GM21529 (cell line): ENCODE measurements at regions not wholly inside any gene's neighbourhood (a gene's known extent, or its start where the extent isn't known, plus 50 kb on each side); places are given as distances from the start of the nearest gene placed in this dataset.
"Not testable (repeated sequence)": the region's sequence is repeated elsewhere in the genome, so short reads cannot be mapped to it uniquely, and the experiment has no call there.

ENCODE experiments used
- ATAC-seq: cut with Tn5 transposase; IDR thresholded peaks from one replicate; pipeline ENCODE4 v1.9.1; 2021; ENCODE audit not compliant: unreplicated experiment

DNA sequence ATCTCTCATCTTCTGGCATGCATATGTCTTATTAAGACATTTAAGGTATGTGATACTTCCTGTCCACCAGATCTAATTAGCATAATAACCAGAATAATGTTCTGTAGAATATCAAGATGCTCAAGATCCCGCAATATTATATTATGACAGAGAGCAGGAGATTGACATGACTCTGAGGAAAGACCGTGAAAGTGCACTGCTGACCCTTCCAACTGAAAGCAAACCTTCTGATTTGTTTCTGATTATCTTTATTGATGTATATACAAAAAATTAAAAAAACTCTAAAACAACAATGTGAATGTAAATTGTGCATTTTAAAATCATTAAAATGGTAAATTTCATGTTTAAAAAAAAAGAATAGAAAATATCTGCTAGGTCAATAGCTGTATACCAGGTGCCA, 184.4 kb upstream of the TMEM45B start:
- no peak for ATAC-seq

DNA sequence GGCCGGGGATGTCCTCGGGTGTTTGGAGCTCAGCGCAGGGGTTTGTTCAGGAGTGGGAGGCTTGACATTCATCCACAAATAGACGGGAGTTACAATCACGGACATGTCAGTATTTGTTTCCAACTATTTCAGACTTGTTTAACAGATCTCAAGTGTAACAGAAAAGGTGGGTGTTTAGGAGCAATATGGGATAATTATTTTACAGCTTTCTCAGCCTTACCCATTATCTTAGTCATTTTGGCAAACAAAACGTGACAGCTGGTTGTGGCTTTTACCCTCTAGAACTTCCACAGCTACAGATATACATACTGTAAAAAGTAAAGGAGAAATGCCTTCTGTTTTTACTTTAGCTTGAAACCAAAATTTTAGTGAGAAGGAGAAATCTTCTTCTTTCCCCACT, 178.7 kb upstream of the TMEM45B start:
- ATAC-seq: no peak

DNA sequence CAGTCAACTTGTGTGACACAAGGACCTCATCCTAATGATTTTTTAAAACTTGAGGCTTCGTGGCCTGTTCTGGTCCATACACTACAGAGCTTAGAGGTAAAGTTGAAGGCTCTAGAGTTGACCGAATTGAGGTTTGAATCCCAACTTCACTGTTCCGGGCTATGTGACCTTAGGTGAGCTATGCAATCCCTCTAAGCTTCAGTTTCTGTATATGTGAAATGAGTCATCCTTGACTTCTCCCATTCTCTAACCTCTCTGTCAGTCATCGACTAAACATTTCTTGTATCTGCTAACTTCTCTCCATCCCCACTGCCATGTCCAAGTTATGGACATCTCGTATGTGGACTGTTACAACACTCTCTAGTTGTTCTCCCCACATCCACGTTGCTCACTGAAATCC, 178.2 kb upstream of the TMEM45B start:
- ATAC-seq: no peak

DNA sequence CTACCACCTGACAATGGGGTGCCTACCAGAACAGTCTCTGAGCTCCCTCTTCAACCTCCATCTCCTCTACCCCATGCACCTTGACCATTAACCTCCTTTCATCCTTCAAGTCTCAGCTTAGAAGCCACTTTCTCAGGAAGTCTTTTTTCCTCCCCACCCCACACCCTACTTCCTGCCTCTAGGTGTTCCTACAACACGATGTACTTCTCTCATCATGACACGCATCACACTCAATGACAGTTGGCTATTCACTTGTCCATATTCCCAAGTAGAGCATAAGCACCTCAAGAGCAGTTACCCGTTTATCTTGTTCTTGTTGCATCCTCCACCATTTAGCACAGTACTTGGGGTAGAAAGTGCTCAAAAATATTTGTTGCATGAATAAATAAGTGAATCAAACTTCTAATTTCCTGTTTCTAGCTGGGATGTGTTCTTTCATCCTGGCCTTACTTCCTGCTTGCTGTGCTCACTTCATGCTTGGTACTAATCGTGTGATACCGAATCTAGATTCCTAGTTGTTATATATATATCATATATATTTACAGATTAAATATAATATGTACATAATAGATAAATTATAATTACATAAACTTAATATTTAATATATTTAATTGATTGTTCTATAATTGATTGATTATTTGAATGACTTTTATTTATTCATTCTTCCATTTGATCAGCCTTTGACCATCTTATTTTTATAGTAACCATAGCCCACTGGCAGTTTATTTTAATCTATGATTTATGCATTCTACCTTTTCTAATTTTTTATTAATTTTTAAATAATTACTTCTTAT, 177.5 kb upstream of the TMEM45B start:
- ATAC-seq: no peak

DNA sequence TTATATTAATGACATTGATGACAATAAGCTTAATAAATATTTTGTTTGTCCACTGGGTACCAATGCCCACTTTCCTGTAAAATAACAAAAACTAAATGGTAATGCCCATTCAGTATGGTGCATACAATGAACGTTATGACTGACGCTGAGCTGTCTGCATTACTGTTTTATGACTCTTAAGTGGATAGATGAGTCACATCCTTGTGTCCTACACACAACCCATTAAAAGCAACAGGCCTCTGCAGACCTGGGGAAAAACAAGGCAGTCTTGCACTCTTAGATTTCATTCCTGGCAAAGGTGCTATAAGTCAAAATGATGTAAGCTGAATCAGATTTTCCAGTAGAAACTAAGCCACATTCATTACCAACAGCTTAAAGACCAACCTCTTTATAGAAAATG, 176.3 kb upstream of the TMEM45B start:
- no peak for ATAC-seq

DNA sequence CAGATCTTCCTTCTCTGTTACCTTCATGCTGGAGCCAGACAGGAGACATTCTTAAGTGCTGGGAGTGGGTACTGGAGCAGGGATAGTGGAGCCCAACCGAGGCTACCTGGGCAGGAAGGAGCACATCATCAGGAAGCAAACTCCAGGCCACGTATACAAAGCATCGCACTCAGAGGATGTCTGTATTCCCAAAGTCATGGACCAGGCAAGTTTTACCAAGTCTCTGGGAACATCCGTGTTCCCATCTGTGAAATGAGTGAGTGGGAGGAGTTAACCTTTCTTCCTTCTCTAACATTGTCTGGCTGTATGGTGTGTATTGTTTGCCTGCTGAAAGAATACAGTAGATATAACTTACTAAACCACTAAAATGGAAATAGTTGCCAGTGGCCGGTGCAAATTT, 175.0 kb upstream of the TMEM45B start:
- no peak for ATAC-seq

DNA sequence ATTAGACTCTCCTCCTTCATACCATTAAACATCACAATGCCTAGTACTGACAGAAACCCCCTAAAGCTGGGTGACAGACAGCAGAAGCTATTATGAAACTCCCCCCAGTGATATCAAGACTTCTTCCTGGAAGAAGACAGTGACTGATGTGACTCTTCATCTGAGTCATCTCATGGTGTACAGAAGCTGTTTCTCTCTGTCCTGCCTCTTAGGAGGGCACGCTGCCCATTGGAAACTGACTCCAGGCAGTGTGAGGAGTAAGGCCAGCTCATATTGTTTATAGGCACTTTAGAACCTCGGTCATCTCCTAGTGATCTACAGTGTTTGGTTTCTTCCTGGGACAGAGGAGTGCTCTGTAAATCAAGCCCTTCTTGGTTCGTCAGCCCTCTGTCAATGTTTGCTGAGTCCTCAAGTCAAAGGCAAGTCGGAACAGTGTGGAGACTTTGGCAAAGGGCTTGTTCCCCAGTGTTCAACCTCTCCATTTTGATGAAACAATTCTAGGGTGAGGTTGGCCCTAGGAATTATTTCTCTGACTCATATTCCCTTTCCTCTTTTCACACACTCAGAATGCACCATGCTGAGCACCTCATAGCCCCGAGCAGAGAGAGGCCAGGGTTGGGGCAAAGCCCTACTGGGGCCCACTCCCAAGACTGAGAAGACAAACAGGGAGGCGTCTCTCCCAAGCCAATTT, 172.5 kb upstream of the TMEM45B start:
- ATAC-seq: no peak

DNA sequence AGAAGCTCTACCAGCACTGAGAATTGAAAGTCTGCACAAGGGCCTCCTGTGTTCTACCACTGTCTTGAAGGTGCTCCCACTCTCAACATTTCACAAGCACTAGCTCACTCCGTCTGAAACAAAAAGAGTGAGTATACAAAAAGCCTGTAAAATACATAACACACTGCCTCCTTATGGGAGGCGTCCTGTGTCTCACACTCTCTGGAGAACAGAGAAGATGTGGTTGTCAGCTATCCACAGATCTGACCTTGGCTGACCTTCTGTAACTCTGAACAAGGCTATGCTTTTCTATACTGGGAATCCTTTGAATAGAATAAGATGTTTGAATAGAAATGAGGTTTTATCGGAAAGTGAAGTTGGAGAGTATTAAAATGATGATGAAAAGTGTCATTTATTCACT, 171.3 kb upstream of the TMEM45B start:
- no peak for ATAC-seq

DNA sequence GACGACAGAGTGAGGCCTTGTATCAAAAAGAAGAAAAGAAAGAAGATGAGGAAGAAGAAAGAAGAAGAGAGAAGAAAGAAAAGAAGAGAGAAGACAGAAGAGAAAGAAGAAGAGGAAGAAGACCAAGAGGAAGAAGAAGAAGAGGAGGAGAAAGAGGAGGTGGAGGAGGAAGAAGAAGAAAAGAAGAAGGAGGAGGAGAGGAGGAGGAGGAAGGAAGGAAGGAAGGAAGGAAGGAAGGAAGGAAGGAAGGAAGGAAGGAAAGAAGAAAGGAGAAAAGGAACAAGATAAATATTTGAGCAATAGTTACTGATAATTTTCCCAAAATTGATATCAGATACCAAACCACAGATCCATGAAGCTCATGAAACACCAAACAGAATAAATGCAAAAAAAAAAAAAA, 169.7 kb upstream of the TMEM45B start:
- no peak for ATAC-seq

DNA sequence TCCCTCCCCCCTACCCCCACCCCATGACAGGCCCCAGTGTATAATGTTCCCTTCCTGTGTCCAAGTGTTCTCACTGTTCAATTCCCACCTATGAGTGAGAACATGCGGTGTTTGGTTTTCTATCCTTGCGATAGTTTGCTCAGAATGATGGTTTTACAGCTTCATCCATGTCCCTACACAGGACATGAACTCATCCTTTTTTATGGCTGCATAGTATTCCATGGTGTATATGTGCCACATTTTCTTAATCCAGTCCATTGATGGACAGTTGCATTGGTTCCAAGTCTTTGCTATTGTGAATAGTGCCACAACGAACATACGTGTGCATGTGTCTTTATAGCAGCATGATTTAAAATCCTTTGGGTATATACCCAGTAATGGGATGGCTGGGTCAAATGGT, 165.6 kb upstream of the TMEM45B start:
- ATAC-seq: not testable (repeated sequence)

DNA sequence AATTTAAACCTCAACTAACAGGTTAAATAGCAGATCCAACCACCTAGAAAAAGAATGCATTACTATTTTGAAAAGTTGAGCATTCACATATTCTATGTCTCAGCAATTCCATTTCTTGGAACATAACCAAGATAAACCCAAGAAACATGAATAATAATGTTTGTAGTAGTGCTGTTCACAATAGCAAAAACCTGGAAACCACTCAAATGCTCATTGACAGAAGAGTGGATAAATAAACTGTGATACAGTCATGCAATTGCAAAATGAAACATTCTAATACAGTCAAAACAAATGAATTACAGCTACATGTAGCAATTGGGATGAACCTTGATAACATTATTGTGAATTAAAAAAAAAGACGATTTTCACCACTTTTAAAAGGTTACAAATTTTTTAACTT, 162.8 kb upstream of the TMEM45B start:
- no peak for ATAC-seq

DNA sequence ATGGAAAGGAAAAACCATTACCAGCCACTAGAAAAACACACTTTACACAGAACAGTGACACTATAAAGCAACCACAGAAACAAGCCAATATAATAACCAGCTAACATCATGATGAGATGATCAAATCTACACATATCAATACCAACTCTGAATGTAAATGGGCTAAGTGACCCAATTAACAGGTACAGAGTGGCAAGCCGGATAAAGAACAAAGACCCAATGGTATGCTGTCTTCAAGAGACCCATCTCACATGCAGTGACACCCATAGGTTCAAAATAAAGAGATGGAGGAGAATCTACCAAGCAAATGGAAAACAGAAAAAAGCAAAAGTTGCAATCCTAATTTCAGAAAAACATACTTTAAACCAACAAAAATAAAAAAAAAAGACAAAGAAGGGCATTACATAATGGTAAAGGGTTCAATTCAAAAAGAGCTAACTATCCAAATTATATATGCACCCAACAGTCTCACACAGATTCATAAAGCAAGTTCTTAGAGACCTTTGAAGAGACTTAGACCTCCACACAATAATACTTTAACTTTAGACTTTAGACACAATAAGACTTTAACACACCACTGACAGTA, 160.3 kb upstream of the TMEM45B start:
- ATAC-seq: no peak

DNA sequence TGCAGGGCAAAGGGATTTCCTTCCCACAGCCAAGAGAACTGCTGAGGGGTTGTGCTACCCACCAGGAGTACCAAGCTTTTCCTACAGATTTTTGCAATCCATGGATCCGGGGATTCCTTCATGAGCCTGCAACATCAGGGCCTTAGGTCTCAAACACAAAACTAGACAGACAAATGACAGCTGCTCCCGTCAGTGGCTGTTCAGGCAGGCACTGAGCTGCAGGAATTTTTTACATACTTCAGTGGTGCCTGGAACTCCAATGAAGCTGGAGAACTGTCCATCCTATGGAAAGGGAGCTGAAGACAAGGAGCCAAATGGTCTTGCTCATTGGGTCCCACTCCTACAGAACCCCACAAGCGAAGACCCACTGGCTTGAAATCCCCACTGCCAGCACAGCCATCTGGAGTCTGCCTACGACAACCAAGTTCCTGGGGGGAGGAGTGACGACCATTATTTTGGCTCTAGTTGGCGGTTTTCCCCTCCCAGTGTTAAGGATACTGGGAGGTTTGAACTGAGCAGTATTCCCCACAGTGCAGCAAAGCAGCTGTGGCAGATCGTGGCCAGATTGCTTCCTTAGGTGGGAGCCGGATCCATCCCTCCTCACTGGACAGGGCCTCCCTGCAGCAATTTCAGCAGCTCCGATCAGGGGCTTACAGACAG, 157.7 kb upstream of the TMEM45B start:
- no peak for ATAC-seq

DNA sequence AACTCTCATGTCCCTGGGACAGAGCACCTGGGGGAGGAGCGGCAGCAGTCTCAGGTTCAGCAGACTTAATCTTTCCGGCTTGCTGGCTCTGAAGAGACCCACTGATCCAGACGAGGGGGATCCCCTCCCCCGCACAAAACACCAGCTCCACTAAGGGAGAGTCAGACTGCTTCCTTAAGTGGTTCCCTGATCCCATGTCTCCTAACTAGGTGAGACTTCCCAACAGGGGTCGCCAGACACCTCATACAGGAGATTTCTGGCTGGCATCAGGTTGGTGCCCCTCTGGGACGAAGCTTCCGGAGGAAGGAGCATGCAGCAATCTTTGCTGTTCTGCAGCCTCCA, 157.2 kb upstream of the TMEM45B start:
- ATAC-seq: no peak

DNA sequence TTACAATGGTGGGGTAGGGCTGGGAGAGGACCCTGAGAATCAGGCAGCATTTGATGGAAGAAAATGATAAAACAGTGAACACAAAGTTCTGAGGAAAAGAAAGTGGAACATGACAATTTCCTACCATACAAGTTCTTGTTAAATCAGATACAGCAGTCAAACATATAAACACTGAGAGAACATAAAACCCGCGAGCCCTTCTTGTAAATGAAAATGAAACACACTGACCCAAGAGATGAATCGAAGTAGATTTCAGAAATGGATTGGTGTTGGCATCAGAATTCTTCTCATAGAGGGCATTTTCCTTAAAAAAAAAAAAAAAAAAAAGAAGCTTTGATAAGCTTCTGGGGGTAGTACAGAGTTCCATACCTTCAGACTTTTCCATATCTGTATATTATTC, 134.7 kb upstream of the TMEM45B start:
- no peak for ATAC-seq

DNA sequence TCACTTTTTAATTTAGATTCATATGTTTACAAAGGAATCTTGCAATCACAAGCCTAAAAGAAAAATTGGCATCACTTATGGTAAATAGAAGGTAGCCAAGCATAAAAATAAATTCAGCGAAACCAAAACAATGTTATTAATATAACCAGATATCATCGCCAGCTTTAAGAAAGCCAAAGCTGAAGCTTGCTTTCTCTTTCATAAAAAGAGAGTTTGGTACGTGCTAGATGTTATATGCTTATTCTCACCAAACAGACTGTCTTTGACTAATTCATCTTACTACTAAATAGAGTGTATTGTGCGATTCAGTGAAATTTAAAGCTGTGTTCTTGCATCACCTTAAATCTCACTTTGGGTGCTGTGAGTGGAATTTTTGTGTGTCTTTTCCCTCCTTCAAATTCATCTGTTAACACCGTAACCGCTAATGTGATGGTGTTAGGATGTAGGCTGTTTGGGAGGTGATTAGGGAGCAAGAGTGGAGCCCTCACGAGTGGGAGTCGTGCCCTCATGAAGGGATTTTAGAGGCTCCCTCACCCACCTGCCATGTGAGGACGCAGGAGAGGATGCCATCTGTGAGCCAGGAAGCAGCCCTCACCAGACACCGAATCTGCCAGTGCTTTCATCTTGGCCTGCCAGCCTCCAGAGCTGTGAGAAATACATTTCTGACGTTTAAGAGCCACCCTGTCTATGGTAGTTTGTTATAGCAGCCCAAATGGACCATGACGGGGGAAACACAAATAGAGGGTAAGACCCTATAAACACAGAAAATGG, 134.1 kb upstream of the TMEM45B start:
- ATAC-seq: no peak

DNA sequence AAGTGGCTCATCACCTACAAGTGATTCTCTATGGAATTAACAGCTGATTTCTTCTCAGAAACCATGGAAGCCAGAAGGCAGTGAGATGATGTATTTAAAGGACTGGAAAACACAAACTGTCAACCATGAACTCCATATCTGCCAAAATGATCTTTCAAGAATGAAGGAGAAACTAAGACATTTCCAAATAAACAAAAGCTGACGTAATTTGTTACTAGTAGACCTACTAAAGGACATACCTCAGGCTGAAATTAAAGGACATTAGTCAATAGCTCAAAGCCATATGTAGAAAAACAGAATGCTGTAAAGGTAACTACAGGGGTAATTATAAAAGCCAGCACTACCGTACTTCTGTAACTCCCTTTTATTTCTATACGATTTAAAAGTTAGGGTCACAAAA, 129.4 kb upstream of the TMEM45B start:
- ATAC-seq: no peak

DNA sequence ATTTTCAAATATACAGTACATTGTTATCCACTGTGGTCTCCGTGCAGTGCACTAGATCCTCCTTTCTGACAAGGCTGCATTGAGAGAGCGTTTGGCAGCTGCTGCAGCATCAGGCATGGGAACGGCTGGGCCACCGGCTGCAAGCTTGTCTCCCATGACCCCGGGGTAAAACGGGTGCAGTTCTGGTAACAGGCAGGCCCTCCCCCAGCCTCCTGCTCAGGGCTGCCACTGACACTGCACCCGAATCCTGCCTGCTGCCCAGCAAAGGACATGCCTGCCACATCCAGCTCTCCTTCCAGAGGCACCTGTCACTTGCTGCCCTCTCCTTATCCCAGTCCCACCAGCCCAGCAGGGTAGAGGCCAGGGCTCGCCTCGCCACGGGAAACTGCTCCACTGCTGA, 124.5 kb upstream of the TMEM45B start:
- no peak for ATAC-seq

DNA sequence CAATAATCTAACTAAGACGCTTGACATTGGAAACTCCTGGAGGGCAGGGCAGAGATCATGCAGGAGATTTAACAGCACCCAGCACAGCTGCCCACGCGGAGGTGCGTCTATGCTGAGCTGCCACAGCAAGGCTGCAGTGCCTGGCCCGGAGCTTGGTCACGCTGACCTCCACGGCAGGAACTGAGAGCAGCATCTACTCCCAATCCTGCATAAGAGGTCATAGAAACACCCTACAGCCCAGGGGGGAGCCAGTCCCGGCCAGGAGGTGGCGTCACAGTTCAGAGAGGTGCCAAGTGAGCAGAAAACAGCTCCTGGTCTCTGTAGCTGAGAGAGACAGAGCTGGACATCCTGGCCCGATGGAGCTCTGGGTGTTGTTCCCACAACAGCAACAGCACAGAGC, 121.1 kb upstream of the TMEM45B start:
- no peak for ATAC-seq

DNA sequence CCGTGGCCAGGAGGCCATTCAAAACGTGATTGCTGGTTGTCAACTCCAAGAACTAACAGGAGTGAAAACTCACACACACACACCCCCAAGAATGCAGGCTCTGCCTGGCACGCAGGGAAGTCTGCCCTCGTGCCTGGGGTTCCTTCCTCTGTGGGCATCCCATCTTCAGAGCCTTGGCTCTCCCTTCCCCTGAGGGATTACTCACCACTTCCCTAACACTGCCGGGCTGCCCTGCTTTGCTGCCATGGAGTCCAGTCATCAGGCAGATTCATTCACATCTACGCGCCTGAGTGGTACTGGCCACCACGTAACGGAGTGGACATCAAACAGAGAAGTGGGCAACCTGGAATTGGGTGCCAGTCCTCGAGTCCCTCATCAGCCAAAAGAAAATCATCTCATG, 120.7 kb upstream of the TMEM45B start:
- ATAC-seq: no peak

DNA sequence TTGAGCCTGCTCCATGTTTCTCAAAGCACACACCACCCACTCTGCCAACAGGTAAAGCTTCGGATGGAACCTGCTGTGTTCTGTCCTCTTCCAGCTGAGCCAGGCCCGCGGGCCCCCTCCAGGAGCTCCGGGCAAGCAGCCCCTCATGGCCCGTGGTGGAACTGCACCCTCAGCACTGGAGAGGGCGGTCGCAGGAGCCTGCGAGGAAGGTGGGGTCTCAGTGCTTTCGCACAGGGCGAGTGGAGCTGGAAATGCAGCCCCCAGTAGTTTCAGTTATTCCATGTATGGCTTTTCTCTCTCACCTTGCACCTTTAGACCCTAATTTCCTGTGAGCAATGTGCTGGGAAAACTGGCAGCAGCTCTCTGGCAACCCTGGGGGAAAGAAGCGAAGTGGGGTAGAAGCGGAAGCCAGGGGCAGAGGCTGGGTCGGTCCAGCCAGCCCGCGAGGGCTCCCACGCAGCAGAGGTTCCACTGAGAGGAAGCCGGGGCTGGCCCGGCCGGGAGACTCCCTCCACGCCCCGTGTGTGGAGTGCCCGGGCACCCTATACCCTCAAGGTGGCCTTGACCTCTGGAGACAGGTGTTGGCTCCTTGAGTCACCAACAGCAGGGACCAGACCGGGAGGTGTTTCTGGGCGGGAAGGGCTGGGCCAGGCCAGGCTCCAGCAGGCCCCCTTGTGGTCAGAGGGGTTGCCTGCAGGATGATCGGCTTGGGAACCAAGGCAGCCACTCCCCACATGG, 119.9 kb upstream of the TMEM45B start:
- peak; percentile 84 for ATAC-seq
